HG02759 (cell line): ENCODE measurements at regions not wholly inside any gene's neighbourhood (a gene's known extent, or its start where the extent isn't known, plus 50 kb on each side); places are given as distances from the start of the nearest gene placed in this dataset.
A peak's percentile ranks its signal among the peaks of the same experiment; 100 is the strongest.
"Not testable (repeated sequence)": the region's sequence is repeated elsewhere in the genome, so short reads cannot be mapped to it uniquely, and the experiment has no call there.

ENCODE experiments used
- ATAC-seq: cut with Tn5 transposase; IDR thresholded peaks from one replicate; pipeline ENCODE4 v1.9.1; 2021; ENCODE audit warnings: mild to moderate bottlenecking, moderate library complexity; ENCODE audit not compliant: unreplicated experiment

- not testable (repeated sequence) for ATAC-seq
Observed at GRCh38 chr5:93682471-93683404, 58.7 kb downstream of the POU5F2 start.

- ATAC-seq: no peak
Observed at GRCh38 chr5:93681432-93681831, 60.0 kb downstream of the POU5F2 start.

GRCh38 chr5:93677359-93677891 lies 64.0 kb downstream of the POU5F2 start:
- no peak for ATAC-seq

GRCh38 chr5:93676704-93677103 lies 64.7 kb downstream of the POU5F2 start:
- no peak for ATAC-seq

GRCh38 chr5:93675460-93676450 lies 65.6 kb downstream of the POU5F2 start:
- ATAC-seq: peak; percentile 53

GRCh38 chr5:93674866-93675459 lies 66.4 kb downstream of the POU5F2 start:
- ATAC-seq: peak; percentile 51

GRCh38 chr5:93674138-93674537 lies 67.3 kb downstream of the POU5F2 start:
- no peak for ATAC-seq

GRCh38 chr5:93673316-93673954 lies 68.0 kb downstream of the POU5F2 start:
- ATAC-seq: no peak

- ATAC-seq: no peak
Observed at GRCh38 chr5:93665648-93666047, 75.8 kb downstream of the POU5F2 start.

- ATAC-seq: no peak
Observed at GRCh38 chr5:93660677-93661076, 77.7 kb downstream of the NR2F1 start.

GRCh38 chr5:93658044-93658443 lies 75.0 kb downstream of the NR2F1 start:
- no peak for ATAC-seq

- ATAC-seq: no peak
Observed at GRCh38 chr5:93654676-93655075, 71.7 kb downstream of the NR2F1 start.

- ATAC-seq: no peak
Observed at GRCh38 chr5:93653716-93654115, 70.7 kb downstream of the NR2F1 start.

- no peak for ATAC-seq
Observed at GRCh38 chr5:93649234-93649900, 66.3 kb downstream of the NR2F1 start.

GRCh38 chr5:93644760-93645159 lies 61.7 kb downstream of the NR2F1 start:
- no peak for ATAC-seq
